ENCODE measurements at regions not wholly inside any gene's neighbourhood (a gene's known extent, or its start where the extent isn't known, plus 50 kb on each side); places are given as distances from the start of the nearest gene placed in this dataset.

DNA sequence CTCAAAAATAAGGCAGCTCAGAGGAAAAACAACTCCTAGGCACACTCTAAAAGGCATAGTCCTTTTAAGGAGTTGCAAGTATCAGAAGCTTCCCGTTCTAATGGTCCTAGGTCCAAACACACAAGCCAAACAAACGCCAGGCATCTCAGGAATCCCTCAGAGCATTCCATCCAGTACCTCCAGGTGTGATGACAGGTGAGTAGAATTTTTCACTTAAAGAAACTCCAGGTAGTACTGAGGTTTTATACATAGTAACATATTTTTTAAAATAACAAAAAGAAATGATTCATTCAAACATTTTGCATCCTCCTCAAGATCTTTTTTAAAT, 1092.3 kb downstream of the TUSC7 start:
- peak overlapping the region; percentile 93 for H3K27ac ChIP-seq (ENCODE audit: low read depth)
- H2AFZ ChIP-seq: no peak overlapping the region

More for the DNA sequence above, 1092.3 kb downstream of the TUSC7 start:
- Histone ChIP-seq H3K9me2 (ENCODE audit: insufficient read depth) (0 out of 2 replicates have a peak, but pooled peaks cover 3% of the 10 kb centered on the region), H3K4me2 (no peak overlapping the region), H3K4me1 (ENCODE audit: insufficient read depth) (peaks cover 12% of the 10 kb centered on the region; the same call in 1 of the 2 replicates), H3K4me3 (no peak overlapping the region), H3K27me3 (ENCODE audit: insufficient read depth) (no peaks in the 10 kb centered on the region), H3F3A (replicated peaks; ENCODE audit: low read depth) (no peaks in the 10 kb centered on the region), H3K36me3 (ENCODE audit: insufficient read depth) (no peaks in the 10 kb centered on the region), H4K20me1 (replicated peaks; ENCODE audit: insufficient read depth) (no peaks in the 10 kb centered on the region), H3K79me2 (replicated peaks; ENCODE audit: insufficient read depth) (no peaks in the 10 kb centered on the region)
- Mint-ChIP-seq H3K27ac (peak overlapping the region; percentile 98), H3K4me1 (peaks cover 20% of the 10 kb centered on the region), H3K4me3 (peak overlapping the region; percentile 17; the same call in 1 of the 3 replicates), H3K36me3 (ENCODE audit: low read depth) (no peaks in the 10 kb centered on the region), H3K9me3 (no peaks in the 10 kb centered on the region), H3K27me3 (ENCODE audit: insufficient read depth, low read depth, poor library complexity) (peaks cover 1% of the 10 kb centered on the region)
- TF ChIP-seq, protein P1, sequence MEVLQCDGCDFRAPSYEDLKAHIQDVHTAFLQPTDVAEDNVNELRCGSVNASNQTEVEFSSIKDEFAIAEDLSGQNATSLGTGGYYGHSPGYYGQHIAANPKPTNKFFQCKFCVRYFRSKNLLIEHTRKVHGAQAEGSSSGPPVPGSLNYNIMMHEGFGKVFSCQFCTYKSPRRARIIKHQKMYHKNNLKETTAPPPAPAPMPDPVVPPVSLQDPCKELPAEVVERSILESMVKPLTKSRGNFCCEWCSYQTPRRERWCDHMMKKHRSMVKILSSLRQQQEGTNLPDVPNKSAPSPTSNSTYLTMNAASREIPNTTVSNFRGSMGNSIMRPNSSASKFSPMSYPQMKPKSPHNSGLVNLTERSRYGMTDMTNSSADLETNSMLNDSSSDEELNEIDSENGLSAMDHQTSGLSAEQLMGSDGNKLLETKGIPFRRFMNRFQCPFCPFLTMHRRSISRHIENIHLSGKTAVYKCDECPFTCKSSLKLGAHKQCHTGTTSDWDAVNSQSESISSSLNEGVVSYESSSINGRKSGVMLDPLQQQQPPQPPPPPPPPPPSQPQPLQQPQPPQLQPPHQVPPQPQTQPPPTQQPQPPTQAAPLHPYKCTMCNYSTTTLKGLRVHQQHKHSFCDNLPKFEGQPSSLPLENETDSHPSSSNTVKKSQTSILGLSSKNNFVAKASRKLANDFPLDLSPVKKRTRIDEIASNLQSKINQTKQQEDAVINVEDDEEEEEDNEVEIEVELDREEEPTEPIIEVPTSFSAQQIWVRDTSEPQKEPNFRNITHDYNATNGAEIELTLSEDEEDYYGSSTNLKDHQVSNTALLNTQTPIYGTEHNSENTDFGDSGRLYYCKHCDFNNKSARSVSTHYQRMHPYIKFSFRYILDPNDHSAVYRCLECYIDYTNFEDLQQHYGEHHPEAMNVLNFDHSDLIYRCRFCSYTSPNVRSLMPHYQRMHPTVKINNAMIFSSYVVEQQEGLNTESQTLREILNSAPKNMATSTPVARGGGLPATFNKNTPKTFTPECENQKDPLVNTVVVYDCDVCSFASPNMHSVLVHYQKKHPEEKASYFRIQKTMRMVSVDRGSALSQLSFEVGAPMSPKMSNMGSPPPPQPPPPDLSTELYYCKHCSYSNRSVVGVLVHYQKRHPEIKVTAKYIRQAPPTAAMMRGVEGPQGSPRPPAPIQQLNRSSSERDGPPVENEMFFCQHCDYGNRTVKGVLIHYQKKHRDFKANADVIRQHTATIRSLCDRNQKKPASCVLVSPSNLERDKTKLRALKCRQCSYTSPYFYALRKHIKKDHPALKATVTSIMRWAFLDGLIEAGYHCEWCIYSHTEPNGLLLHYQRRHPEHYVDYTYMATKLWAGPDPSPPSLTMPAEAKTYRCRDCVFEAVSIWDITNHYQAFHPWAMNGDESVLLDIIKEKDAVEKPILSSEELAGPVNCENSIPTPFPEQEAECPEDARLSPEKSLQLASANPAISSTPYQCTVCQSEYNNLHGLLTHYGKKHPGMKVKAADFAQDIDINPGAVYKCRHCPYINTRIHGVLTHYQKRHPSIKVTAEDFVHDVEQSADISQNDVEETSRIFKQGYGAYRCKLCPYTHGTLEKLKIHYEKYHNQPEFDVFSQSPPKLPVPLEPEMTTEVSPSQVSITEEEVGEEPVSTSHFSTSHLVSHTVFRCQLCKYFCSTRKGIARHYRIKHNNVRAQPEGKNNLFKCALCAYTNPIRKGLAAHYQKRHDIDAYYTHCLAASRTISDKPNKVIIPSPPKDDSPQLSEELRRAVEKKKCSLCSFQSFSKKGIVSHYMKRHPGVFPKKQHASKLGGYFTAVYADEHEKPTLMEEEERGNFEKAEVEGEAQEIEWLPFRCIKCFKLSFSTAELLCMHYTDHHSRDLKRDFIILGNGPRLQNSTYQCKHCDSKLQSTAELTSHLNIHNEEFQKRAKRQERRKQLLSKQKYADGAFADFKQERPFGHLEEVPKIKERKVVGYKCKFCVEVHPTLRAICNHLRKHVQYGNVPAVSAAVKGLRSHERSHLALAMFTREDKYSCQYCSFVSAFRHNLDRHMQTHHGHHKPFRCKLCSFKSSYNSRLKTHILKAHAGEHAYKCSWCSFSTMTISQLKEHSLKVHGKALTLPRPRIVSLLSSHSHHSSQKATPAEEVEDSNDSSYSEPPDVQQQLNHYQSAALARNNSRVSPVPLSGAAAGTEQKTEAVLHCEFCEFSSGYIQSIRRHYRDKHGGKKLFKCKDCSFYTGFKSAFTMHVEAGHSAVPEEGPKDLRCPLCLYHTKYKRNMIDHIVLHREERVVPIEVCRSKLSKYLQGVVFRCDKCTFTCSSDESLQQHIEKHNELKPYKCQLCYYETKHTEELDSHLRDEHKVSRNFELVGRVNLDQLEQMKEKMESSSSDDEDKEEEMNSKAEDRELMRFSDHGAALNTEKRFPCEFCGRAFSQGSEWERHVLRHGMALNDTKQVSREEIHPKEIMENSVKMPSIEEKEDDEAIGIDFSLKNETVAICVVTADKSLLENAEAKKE (CRISPR knock-in tag; IDR thresholded peaks at IDR 0.05): peak; percentile 88
- TF ChIP-seq, protein P2, sequence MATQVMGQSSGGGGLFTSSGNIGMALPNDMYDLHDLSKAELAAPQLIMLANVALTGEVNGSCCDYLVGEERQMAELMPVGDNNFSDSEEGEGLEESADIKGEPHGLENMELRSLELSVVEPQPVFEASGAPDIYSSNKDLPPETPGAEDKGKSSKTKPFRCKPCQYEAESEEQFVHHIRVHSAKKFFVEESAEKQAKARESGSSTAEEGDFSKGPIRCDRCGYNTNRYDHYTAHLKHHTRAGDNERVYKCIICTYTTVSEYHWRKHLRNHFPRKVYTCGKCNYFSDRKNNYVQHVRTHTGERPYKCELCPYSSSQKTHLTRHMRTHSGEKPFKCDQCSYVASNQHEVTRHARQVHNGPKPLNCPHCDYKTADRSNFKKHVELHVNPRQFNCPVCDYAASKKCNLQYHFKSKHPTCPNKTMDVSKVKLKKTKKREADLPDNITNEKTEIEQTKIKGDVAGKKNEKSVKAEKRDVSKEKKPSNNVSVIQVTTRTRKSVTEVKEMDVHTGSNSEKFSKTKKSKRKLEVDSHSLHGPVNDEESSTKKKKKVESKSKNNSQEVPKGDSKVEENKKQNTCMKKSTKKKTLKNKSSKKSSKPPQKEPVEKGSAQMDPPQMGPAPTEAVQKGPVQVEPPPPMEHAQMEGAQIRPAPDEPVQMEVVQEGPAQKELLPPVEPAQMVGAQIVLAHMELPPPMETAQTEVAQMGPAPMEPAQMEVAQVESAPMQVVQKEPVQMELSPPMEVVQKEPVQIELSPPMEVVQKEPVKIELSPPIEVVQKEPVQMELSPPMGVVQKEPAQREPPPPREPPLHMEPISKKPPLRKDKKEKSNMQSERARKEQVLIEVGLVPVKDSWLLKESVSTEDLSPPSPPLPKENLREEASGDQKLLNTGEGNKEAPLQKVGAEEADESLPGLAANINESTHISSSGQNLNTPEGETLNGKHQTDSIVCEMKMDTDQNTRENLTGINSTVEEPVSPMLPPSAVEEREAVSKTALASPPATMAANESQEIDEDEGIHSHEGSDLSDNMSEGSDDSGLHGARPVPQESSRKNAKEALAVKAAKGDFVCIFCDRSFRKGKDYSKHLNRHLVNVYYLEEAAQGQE (IDR thresholded peaks at IDR 0.05; ENCODE audit: unreplicated experiment): no peak
- peak; percentile 46; the same call in 1 of the 2 replicates for TF ChIP-seq NANOG (IDR thresholded peaks at IDR 0.05; ENCODE audit: borderline replicate concordance)
- TF ChIP-seq, protein P3, sequence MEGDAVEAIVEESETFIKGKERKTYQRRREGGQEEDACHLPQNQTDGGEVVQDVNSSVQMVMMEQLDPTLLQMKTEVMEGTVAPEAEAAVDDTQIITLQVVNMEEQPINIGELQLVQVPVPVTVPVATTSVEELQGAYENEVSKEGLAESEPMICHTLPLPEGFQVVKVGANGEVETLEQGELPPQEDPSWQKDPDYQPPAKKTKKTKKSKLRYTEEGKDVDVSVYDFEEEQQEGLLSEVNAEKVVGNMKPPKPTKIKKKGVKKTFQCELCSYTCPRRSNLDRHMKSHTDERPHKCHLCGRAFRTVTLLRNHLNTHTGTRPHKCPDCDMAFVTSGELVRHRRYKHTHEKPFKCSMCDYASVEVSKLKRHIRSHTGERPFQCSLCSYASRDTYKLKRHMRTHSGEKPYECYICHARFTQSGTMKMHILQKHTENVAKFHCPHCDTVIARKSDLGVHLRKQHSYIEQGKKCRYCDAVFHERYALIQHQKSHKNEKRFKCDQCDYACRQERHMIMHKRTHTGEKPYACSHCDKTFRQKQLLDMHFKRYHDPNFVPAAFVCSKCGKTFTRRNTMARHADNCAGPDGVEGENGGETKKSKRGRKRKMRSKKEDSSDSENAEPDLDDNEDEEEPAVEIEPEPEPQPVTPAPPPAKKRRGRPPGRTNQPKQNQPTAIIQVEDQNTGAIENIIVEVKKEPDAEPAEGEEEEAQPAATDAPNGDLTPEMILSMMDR (conservative IDR thresholded peaks at IDR 0.05; ENCODE audit: low read depth in 2 of 2): no peak
- peak; percentile 100 for ATAC-seq
- peak; percentile 93 for DNase-seq (ENCODE audit: low spot score)

All from GM23338 (cell line).